ENCODE measurements at regions not wholly inside any gene's neighbourhood (a gene's known extent, or its start where the extent isn't known, plus 50 kb on each side); places are given as distances from the start of the nearest gene placed in this dataset.

GRCh38 chr14:106442857-106443256 is 916.5 kb downstream of the TMEM121 start:
- H3K27ac ChIP-seq (ENCODE audit: insufficient read depth, low read length), result no peak overlapping the region
- H4K20me1 ChIP-seq (ENCODE audit: control insufficient read depth, extremely low read depth, insufficient read depth, low read length), result no peaks in the 10 kb centered on the region
- no peaks in the 10 kb centered on the region for H3K9me3 ChIP-seq (ENCODE audit: control insufficient read depth, insufficient read depth, low read depth, low read length)
- no peak overlapping the region for H2AFZ ChIP-seq (ENCODE audit: low read length)
- H3K4me1 ChIP-seq (ENCODE audit: control insufficient read depth, extremely low read depth, insufficient read depth, low read length), result no peaks in the 10 kb centered on the region
- H3K4me3 ChIP-seq (replicated peaks in 1 of 4; ENCODE audit: control extremely low read depth in 1 of 4, insufficient read depth in 1 of 4, low read depth in 3 of 4, low read length in 4 of 4), result no peak overlapping the region
- no peaks in the 10 kb centered on the region for H3K27me3 ChIP-seq (ENCODE audit: control insufficient read depth, insufficient read depth, low read length)
- H3K79me2 ChIP-seq (ENCODE audit: control insufficient read depth, insufficient read depth, low read length), result no peaks in the 10 kb centered on the region
- no peak overlapping the region for H3K9ac ChIP-seq (ENCODE audit: insufficient read depth, low read length)
- H3K4me2 ChIP-seq (ENCODE audit: extremely low read depth, insufficient read depth, low read length), result no peak overlapping the region
- no peak for DNase-seq (ENCODE audit: low read depth in 2 of 2)
- H3K36me3 ChIP-seq (ENCODE audit: control insufficient read depth, insufficient read depth, low read length), result no peaks in the 10 kb centered on the region
- TF ChIP-seq EZH2 (IDR thresholded peaks at IDR 0.05; ENCODE audit: low read length, missing control alignments) (no peak), CTCF (conservative IDR thresholded peaks at IDR 0.05 in 1 of 2, IDR thresholded peaks at IDR 0.05 in 1 of 2; ENCODE audit: low read depth in 1 of 2, low read length in 2 of 2) (no peak)

- H3K9ac ChIP-seq (ENCODE audit: insufficient read depth, low read length), result no peak overlapping the region
- TF ChIP-seq CTCF (conservative IDR thresholded peaks at IDR 0.05 in 1 of 2, IDR thresholded peaks at IDR 0.05 in 1 of 2; ENCODE audit: low read depth in 1 of 2, low read length in 2 of 2), result no peak
- no peak for TF ChIP-seq EZH2 (IDR thresholded peaks at IDR 0.05; ENCODE audit: low read length, missing control alignments)
- H3K79me2 ChIP-seq (ENCODE audit: control insufficient read depth, insufficient read depth, low read length), result no peaks in the 10 kb centered on the region
- H3K27ac ChIP-seq (ENCODE audit: insufficient read depth, low read length), result no peak overlapping the region
- H3K4me2 ChIP-seq (ENCODE audit: extremely low read depth, insufficient read depth, low read length), result no peak overlapping the region
- no peak for DNase-seq (ENCODE audit: low read depth in 2 of 2)
- no peaks in the 10 kb centered on the region for H4K20me1 ChIP-seq (ENCODE audit: control insufficient read depth, extremely low read depth, insufficient read depth, low read length)
- no peaks in the 10 kb centered on the region for H3K36me3 ChIP-seq (ENCODE audit: control insufficient read depth, insufficient read depth, low read length)
- H3K4me3 ChIP-seq (replicated peaks in 1 of 4; ENCODE audit: control extremely low read depth in 1 of 4, insufficient read depth in 1 of 4, low read depth in 3 of 4, low read length in 4 of 4), result no peak overlapping the region
- H3K4me1 ChIP-seq (ENCODE audit: control insufficient read depth, extremely low read depth, insufficient read depth, low read length), result no peaks in the 10 kb centered on the region
- H3K27me3 ChIP-seq (ENCODE audit: control insufficient read depth, insufficient read depth, low read length), result no peaks in the 10 kb centered on the region
- H3K9me3 ChIP-seq (ENCODE audit: control insufficient read depth, insufficient read depth, low read depth, low read length), result no peaks in the 10 kb centered on the region
- H2AFZ ChIP-seq (ENCODE audit: low read length), result no peak overlapping the region
These were observed 928.6 kb downstream of the TMEM121 start for GRCh38 chr14:106455026-106455425.

GRCh38 chr14:106459971-106460730 is 933.8 kb downstream of the TMEM121 start:
- Histone ChIP-seq H3K4me2 (ENCODE audit: extremely low read depth, insufficient read depth, low read length) (no peak overlapping the region), H3K4me3 (replicated peaks in 1 of 4; ENCODE audit: control extremely low read depth in 1 of 4, insufficient read depth in 1 of 4, low read depth in 3 of 4, low read length in 4 of 4) (no peak overlapping the region), H4K20me1 (ENCODE audit: control insufficient read depth, extremely low read depth, insufficient read depth, low read length) (no peaks in the 10 kb centered on the region), H3K4me1 (ENCODE audit: control insufficient read depth, extremely low read depth, insufficient read depth, low read length) (no peaks in the 10 kb centered on the region), H2AFZ (ENCODE audit: low read length) (no peak overlapping the region), H3K9ac (ENCODE audit: insufficient read depth, low read length) (no peak overlapping the region), H3K27me3 (ENCODE audit: control insufficient read depth, insufficient read depth, low read length) (no peaks in the 10 kb centered on the region), H3K9me3 (ENCODE audit: control insufficient read depth, insufficient read depth, low read depth, low read length) (no peaks in the 10 kb centered on the region), H3K36me3 (ENCODE audit: control insufficient read depth, insufficient read depth, low read length) (no peaks in the 10 kb centered on the region), H3K27ac (ENCODE audit: insufficient read depth, low read length) (no peak overlapping the region), H3K79me2 (ENCODE audit: control insufficient read depth, insufficient read depth, low read length) (no peaks in the 10 kb centered on the region)
- no peak for DNase-seq (ENCODE audit: low read depth in 2 of 2)
- TF ChIP-seq CTCF (conservative IDR thresholded peaks at IDR 0.05 in 1 of 2, IDR thresholded peaks at IDR 0.05 in 1 of 2; ENCODE audit: low read depth in 1 of 2, low read length in 2 of 2), result no peak
- TF ChIP-seq EZH2 (IDR thresholded peaks at IDR 0.05; ENCODE audit: low read length, missing control alignments), result no peak
